CD8-positive, alpha-beta memory T cell (primary cell): ENCODE measurements at regions not wholly inside any gene's neighbourhood (a gene's known extent, or its start where the extent isn't known, plus 50 kb on each side); places are given as distances from the start of the nearest gene placed in this dataset.

ENCODE experiments used
- CTCF ChIA-PET: fragments of 350-600 bp; sonication (Branson Sonifier 250); formaldehyde crosslinking; loops from one replicate; lab custom pipeline; 2021; ENCODE audit warnings: antibody characterized with exemption; lab: Charles Lee
- POLR2A ChIA-PET: fragments of 350-600 bp; sonication (Branson Sonifier 250); formaldehyde crosslinking; loops from one replicate; lab custom pipeline; 2021; ENCODE audit warnings: antibody characterized with exemption; lab: Charles Lee
- DNase-seq, 5 donors: peaks; one replicate each; pipeline versions ENCODE4 v3.0.0 to v3.0.0-alpha.2; 2020 to 2022; ENCODE audit warnings: mixed read lengths in 1 of 5
- H3K27ac ChIP-seq: one replicate; pipeline ENCODE4 v1.7.0; 2013; ENCODE audit warnings: low read depth, mild to moderate bottlenecking, low read length, moderate library complexity
- H3K27me3 ChIP-seq: 2 replicates; pipeline ENCODE4 v1.7.0; 2013; ENCODE audit warnings: low read length, mild to moderate bottlenecking; ENCODE audit not compliant: insufficient read depth, poor library complexity, severe bottlenecking
- H3K36me3 ChIP-seq: 2 replicates; pipeline ENCODE4 v1.7.0; 2013; ENCODE audit warnings: mild to moderate bottlenecking, low read length, moderate library complexity; ENCODE audit not compliant: insufficient read depth
- H3K4me1 ChIP-seq: 2 replicates; pipeline ENCODE4 v1.7.0; 2013; ENCODE audit warnings: mild to moderate bottlenecking, low read length, moderate library complexity; ENCODE audit not compliant: insufficient read depth
- H3K4me3 ChIP-seq: 2 replicates; pipeline ENCODE4 v1.7.0; 2013; ENCODE audit warnings: mild to moderate bottlenecking, low read length
- H3K9me3 ChIP-seq: 2 replicates; pipeline ENCODE4 v1.7.0; 2013; ENCODE audit warnings: mild to moderate bottlenecking, low read length
- H3K27ac Mint-ChIP-seq, 8 donors: one replicate each; pipeline ENCODE4 v1.8.0; 2020 to 2021; ENCODE audit warnings: mixed read lengths in 8 of 8, mild to moderate bottlenecking in 6 of 8, inconsistent platforms in 3 of 8, moderate library complexity in 3 of 8
- H3K27me3 Mint-ChIP-seq, 2 donors: one replicate each; pipeline ENCODE4 v1.8.0; 2020 to 2021; ENCODE audit warnings: mixed read lengths in 2 of 2, mild to moderate bottlenecking in 1 of 2, moderate library complexity in 1 of 2
- H3K36me3 Mint-ChIP-seq, 3 donors: one replicate each; pipeline ENCODE4 v1.8.0; 2020 to 2021; ENCODE audit warnings: mixed read lengths in 3 of 3, inconsistent platforms in 1 of 3, mild to moderate bottlenecking in 1 of 3
- H3K4me1 Mint-ChIP-seq, 3 donors: one replicate each; pipeline ENCODE4 v1.8.0; 2020 to 2021; ENCODE audit warnings: mixed read lengths in 3 of 3, inconsistent platforms in 1 of 3, mild to moderate bottlenecking in 1 of 3
- H3K4me3 Mint-ChIP-seq, 7 donors: one replicate each; pipeline ENCODE4 v1.8.0; 2020 to 2021; ENCODE audit warnings: mixed read lengths in 7 of 7, mild to moderate bottlenecking in 6 of 7, moderate library complexity in 4 of 7, inconsistent platforms in 2 of 7
- H3K9me3 Mint-ChIP-seq, 5 donors: one replicate each; pipeline ENCODE4 v1.8.0; 2020 to 2022; ENCODE audit warnings: mixed read lengths in 5 of 5, mild to moderate bottlenecking in 3 of 5, moderate library complexity in 2 of 5, inconsistent platforms in 1 of 5

GRCh38 chr2:199612509-199613130 is 154.9 kb upstream of the SATB2 start:
- H3K27ac Mint-ChIP-seq = no peak overlapping the region
- H3K27me3 Mint-ChIP-seq = peaks cover 3 to 13% of the 10 kb centered on the region in 2 donors
- H3K36me3 Mint-ChIP-seq = no peaks in the 10 kb centered on the region

GRCh38 chr2:199607914-199608313 is 150.2 kb upstream of the SATB2 start:
- no peaks in the 10 kb centered on the region for H3K4me1 ChIP-seq
- Mint-ChIP-seq H3K36me3 (no peaks in the 10 kb centered on the region), H3K9me3 (peaks cover 0 to 3% (median 2%) of the 10 kb centered on the region in 5 donors), H3K4me1 (peaks cover 0 to 7% (median 3%) of the 10 kb centered on the region in 3 donors), H3K4me3 (no peak overlapping the region), H3K27me3 (peaks cover 3 to 7% of the 10 kb centered on the region in 2 donors), H3K27ac (no peak overlapping the region)
- POLR2A ChIA-PET = no interaction called here
- no peak for DNase-seq
- no peak overlapping the region for H3K4me3 ChIP-seq
- CTCF ChIA-PET = no interaction called here
- no peaks in the 10 kb centered on the region for H3K36me3 ChIP-seq
- no peaks in the 10 kb centered on the region for H3K9me3 ChIP-seq
- H3K27me3 ChIP-seq = no peaks in the 10 kb centered on the region
- H3K27ac ChIP-seq = no peak overlapping the region

More at GRCh38 chr2:199612509-199613130, 154.9 kb upstream of the SATB2 start:
- H3K4me3 Mint-ChIP-seq = no peak overlapping the region
- Histone ChIP-seq H3K4me3 (no peak overlapping the region), H3K9me3 (no peaks in the 10 kb centered on the region), H3K27ac (no peak overlapping the region), H3K27me3 (no peaks in the 10 kb centered on the region), H3K4me1 (no peaks in the 10 kb centered on the region), H3K36me3 (no peaks in the 10 kb centered on the region)
- CTCF ChIA-PET = no interaction called here
- no peak for DNase-seq
- peaks cover 0 to 3% (median 2%) of the 10 kb centered on the region in 5 donors for H3K9me3 Mint-ChIP-seq
- POLR2A ChIA-PET = no interaction called here
- H3K4me1 Mint-ChIP-seq = no peaks in the 10 kb centered on the region

- H3K27ac Mint-ChIP-seq = no peak overlapping the region
- CTCF ChIA-PET = no interaction called here
- no peaks in the 10 kb centered on the region for H3K36me3 ChIP-seq
- H3K27ac ChIP-seq = no peak overlapping the region
- peaks cover 0 to 4% (median 0%) of the 10 kb centered on the region in 5 donors for H3K9me3 Mint-ChIP-seq
- POLR2A ChIA-PET = no interaction called here
- H3K4me3 Mint-ChIP-seq = no peak overlapping the region
- no peaks in the 10 kb centered on the region for H3K4me1 ChIP-seq
- peaks cover 1 to 12% of the 10 kb centered on the region in 2 donors for H3K27me3 Mint-ChIP-seq
- DNase-seq = no peak
- H3K4me3 ChIP-seq = no peak overlapping the region
- no peaks in the 10 kb centered on the region for H3K9me3 ChIP-seq
- no peaks in the 10 kb centered on the region for H3K27me3 ChIP-seq
- H3K4me1 Mint-ChIP-seq = peaks cover 0 to 7% (median 3%) of the 10 kb centered on the region in 3 donors
- no peaks in the 10 kb centered on the region for H3K36me3 Mint-ChIP-seq
Observed at GRCh38 chr2:199606193-199606780, 148.5 kb upstream of the SATB2 start.

- Histone ChIP-seq H3K4me3 (no peak overlapping the region), H3K27ac (no peak overlapping the region), H3K27me3 (no peaks in the 10 kb centered on the region), H3K4me1 (no peaks in the 10 kb centered on the region), H3K36me3 (no peaks in the 10 kb centered on the region), H3K9me3 (no peaks in the 10 kb centered on the region)
- H3K27ac Mint-ChIP-seq = no peak overlapping the region
- H3K36me3 Mint-ChIP-seq = no peaks in the 10 kb centered on the region
- peaks cover 0 to 15% of the 10 kb centered on the region in 2 donors for H3K27me3 Mint-ChIP-seq
- CTCF ChIA-PET = no interaction called here
- DNase-seq = no peak
- H3K4me3 Mint-ChIP-seq = no peak overlapping the region
- POLR2A ChIA-PET = no interaction called here
- peaks cover 0 to 7% (median 3%) of the 10 kb centered on the region in 3 donors for H3K4me1 Mint-ChIP-seq
- H3K9me3 Mint-ChIP-seq = peaks cover 0 to 1% (median 0%) of the 10 kb centered on the region in 5 donors
Observed at GRCh38 chr2:199603721-199604291, 146.1 kb upstream of the SATB2 start.

GRCh38 chr2:199602896-199603717 is 145.4 kb upstream of the SATB2 start:
- H3K4me1 Mint-ChIP-seq = peaks cover 0 to 7% (median 3%) of the 10 kb centered on the region in 3 donors
- H3K4me3 Mint-ChIP-seq = no peak overlapping the region
- no peak for DNase-seq
- Histone ChIP-seq H3K4me3 (no peak overlapping the region), H3K27me3 (no peaks in the 10 kb centered on the region), H3K27ac (no peak overlapping the region), H3K9me3 (no peaks in the 10 kb centered on the region), H3K36me3 (no peaks in the 10 kb centered on the region), H3K4me1 (no peaks in the 10 kb centered on the region)
- ChIA-PET POLR2A (no interaction called here), CTCF (no interaction called here)
- H3K27me3 Mint-ChIP-seq = peaks cover 0 to 15% of the 10 kb centered on the region in 2 donors
- H3K9me3 Mint-ChIP-seq = peaks cover 0 to 1% (median 0%) of the 10 kb centered on the region in 5 donors
- H3K27ac Mint-ChIP-seq = no peak overlapping the region
- no peaks in the 10 kb centered on the region for H3K36me3 Mint-ChIP-seq

- no peaks in the 10 kb centered on the region for H3K36me3 Mint-ChIP-seq
- Histone ChIP-seq H3K27ac (no peak overlapping the region), H3K9me3 (no peaks in the 10 kb centered on the region), H3K27me3 (no peaks in the 10 kb centered on the region), H3K4me1 (no peaks in the 10 kb centered on the region), H3K36me3 (no peaks in the 10 kb centered on the region), H3K4me3 (no peak overlapping the region)
- no peak overlapping the region for H3K27ac Mint-ChIP-seq
- H3K4me3 Mint-ChIP-seq = no peak overlapping the region
- POLR2A ChIA-PET = no interaction called here
- CTCF ChIA-PET = no interaction called here
- H3K4me1 Mint-ChIP-seq = peaks cover 0 to 7% (median 3%) of the 10 kb centered on the region in 3 donors
- peaks cover 0 to 1% (median 0%) of the 10 kb centered on the region in 5 donors for H3K9me3 Mint-ChIP-seq
- DNase-seq = no peak
- H3K27me3 Mint-ChIP-seq = peaks cover 0 to 15% of the 10 kb centered on the region in 2 donors
Observed at GRCh38 chr2:199602271-199602895, 144.6 kb upstream of the SATB2 start.

GRCh38 chr2:199596549-199596948 is 138.8 kb upstream of the SATB2 start:
- no peaks in the 10 kb centered on the region for H3K4me1 Mint-ChIP-seq

More at GRCh38 chr2:199596549-199596948, 138.8 kb upstream of the SATB2 start:
- Mint-ChIP-seq H3K27me3 (peaks cover 0 to 5% of the 10 kb centered on the region in 2 donors), H3K4me3 (no peak overlapping the region), H3K36me3 (no peaks in the 10 kb centered on the region), H3K9me3 (no peaks in the 10 kb centered on the region), H3K27ac (no peak overlapping the region)
- no peak for DNase-seq
- CTCF ChIA-PET = no interaction called here
- Histone ChIP-seq H3K9me3 (no peaks in the 10 kb centered on the region), H3K4me1 (no peaks in the 10 kb centered on the region), H3K27ac (no peak overlapping the region), H3K36me3 (no peaks in the 10 kb centered on the region), H3K27me3 (no peaks in the 10 kb centered on the region), H3K4me3 (no peak overlapping the region)
- POLR2A ChIA-PET = no interaction called here
